ENCODE measurements at regions not wholly inside any gene's neighbourhood (a gene's known extent, or its start where the extent isn't known, plus 50 kb on each side); places are given as distances from the start of the nearest gene placed in this dataset.

DNA sequence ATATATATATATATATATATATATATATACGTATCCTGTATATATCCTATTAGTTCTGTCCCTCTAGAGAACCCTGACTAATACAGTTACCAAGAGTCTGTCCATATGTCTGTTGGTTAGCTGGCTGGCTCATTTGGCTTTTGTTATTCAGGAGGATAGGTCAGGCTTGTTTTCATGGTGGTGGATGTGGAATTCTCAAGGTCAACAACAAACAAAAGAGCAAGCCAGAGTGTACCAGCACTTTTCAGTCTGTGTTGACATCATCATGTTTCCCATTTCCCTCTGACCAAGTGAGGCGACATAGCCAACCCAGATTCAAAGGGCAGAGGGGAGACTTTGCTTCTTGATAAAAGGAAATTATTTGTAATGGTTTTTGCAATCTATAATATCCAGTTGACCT is 88.5 kb upstream of the PTCHD4 start:
- in situ Hi-C loops (cut with MboI; ENCODE audit: low sequenced_read_pairs, unreplicated experiment), result no loop called here
- TF ChIP-seq CTCF (IDR thresholded peaks at IDR 0.05; ENCODE audit: borderline replicate concordance, control extremely low read depth, extremely low read depth, insufficient read depth, missing control alignments), result no peak
- DNase-seq (ENCODE audit: low spot score), result no peak

- no peak for DNase-seq (ENCODE audit: low spot score)
- no peak for TF ChIP-seq CTCF (IDR thresholded peaks at IDR 0.05; ENCODE audit: borderline replicate concordance, control extremely low read depth, extremely low read depth, insufficient read depth, missing control alignments)
- in situ Hi-C loops (cut with MboI; ENCODE audit: low sequenced_read_pairs, unreplicated experiment), result no loop called here
Measured at GRCh38 chr6:48197941-48198340, 86.9 kb upstream of the PTCHD4 start.

DNA sequence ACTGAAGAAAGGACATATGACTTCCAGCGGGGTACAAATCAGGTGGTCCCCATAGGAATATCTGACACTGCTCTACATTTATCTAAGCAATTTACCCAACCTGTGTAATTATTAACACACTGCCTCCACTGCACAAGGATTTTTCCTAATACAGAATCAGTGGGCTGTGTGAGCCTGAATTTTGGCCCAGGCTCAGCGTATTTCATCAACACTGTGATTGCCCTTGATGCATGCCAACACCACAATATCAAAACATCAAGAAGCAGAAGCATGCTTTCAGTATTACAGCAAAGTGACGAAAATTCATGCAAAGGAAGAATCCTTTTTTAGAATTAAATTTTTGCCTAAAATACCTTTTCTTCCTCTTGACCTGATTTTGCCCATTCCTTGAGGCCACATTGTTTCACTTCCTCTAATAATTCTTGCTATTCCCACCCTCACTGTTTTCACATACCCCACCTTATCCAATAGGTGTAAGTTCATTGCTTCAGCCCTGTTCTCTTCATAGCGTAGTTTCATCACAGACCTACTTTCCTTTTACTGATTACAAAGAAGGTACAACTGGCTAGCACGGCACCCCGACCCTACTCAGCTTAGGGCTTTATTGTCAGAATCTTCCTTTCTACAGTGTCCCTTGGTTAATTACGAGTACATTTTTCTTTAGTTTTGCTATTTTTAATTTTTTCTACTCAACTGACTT is 83.7 kb upstream of the PTCHD4 start:
- in situ Hi-C loops (cut with MboI; ENCODE audit: low sequenced_read_pairs, unreplicated experiment), result no loop called here
- no peak for TF ChIP-seq CTCF (IDR thresholded peaks at IDR 0.05; ENCODE audit: borderline replicate concordance, control extremely low read depth, extremely low read depth, insufficient read depth, missing control alignments)
- DNase-seq (ENCODE audit: low spot score), result no peak

DNA sequence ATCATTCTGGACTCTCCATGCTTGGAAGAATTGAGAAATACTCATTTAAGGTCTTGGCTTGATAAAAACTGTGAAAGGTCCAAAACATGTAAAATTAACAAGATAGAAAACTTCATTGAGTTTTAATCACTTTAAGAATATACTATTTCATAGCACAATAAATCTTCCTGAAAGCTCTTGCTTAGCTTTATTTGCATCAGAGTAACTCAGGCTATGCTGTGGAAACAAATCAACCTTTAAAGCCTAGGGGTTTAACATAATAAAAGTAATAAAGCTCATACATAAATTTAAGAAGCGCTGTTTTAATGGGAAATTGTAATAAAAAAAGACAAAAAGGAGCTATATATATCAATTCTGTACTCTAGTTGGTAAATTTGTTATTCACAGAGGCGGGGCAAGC is 77.2 kb upstream of the PTCHD4 start:
- no peak for DNase-seq (ENCODE audit: low spot score)
- no peak for TF ChIP-seq CTCF (IDR thresholded peaks at IDR 0.05; ENCODE audit: borderline replicate concordance, control extremely low read depth, extremely low read depth, insufficient read depth, missing control alignments)
- in situ Hi-C loops (cut with MboI; ENCODE audit: low sequenced_read_pairs, unreplicated experiment), result no loop called here

- no peak for TF ChIP-seq CTCF (IDR thresholded peaks at IDR 0.05; ENCODE audit: borderline replicate concordance, control extremely low read depth, extremely low read depth, insufficient read depth, missing control alignments)
- no peak for DNase-seq (ENCODE audit: low spot score)
- in situ Hi-C loops (cut with MboI; ENCODE audit: low sequenced_read_pairs, unreplicated experiment), result no loop called here
Measured at GRCh38 chr6:48186746-48187145, 75.7 kb upstream of the PTCHD4 start.

DNA sequence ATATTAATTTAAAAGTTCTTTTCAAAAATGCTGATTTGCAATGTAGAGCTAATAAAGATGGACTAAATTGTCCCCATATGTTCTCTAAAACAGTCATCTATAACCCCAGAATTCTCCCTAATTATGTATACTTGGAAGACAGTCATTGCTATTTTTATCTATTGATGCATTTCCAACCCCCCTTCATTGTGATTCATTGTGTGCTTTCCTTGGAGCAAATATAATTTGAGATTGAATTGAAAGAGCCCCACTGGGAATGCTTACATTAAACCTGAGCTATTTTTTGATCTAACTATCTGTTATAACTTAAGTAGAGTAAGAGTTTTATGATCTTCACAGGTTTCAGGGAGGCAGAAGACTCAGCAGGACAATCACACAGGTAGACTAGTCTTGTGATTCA is 73.7 kb upstream of the PTCHD4 start:
- no peak for TF ChIP-seq CTCF (IDR thresholded peaks at IDR 0.05; ENCODE audit: borderline replicate concordance, control extremely low read depth, extremely low read depth, insufficient read depth, missing control alignments)
- DNase-seq (ENCODE audit: low spot score), result no peak
- in situ Hi-C loops (cut with MboI; ENCODE audit: low sequenced_read_pairs, unreplicated experiment), result no loop called here

All from GM13976 (cell line).